Astrocyte of the spinal cord (primary cell): ENCODE measurements at regions not wholly inside any gene's neighbourhood (a gene's known extent, or its start where the extent isn't known, plus 50 kb on each side); places are given as distances from the start of the nearest gene placed in this dataset.

Experiments
- DNase-seq: peaks from one replicate; pipeline ENCODE4 v3.0.0; 2011; ENCODE audit warnings: low read depth, low spot score
- H3K4me3 ChIP-seq: 2 replicates; pipeline ENCODE4 v1.5.1; 2011; ENCODE audit warnings: low read depth, mild to moderate bottlenecking, low read length, moderate library complexity
- CTCF ChIP-seq: IDR thresholded peaks from 2 replicates; pipeline ENCODE4 v1.5.1; 2012; ENCODE audit warnings: low read depth, mild to moderate bottlenecking, low read length, inconsistent platforms
- in situ Hi-C: cut with HindIII; loops from 2 replicates; pipeline ENCODE4 v1.10.0; 2017; ENCODE audit warnings: low sequenced_read_pairs

DNA sequence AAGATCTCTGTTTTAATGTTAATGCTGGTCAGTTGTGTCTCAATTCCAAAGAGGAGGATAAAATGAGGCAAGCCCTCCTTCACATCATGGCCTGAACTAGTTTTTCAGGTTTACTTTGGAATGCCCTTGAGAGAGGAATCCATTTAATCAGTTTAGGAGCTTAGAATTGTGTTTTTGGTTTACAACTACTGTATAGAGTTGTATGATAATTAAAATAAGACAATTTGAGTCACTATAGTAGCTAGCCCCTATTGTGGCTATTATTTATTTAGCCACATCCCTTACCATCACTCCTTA, 107.8 kb upstream of the PRLR start:
- TF ChIP-seq CTCF: no peak
- DNase-seq: no peak
- no peak overlapping the region for H3K4me3 ChIP-seq
- in situ Hi-C loops: no loop called here

- DNase-seq: no peak
- no peak for TF ChIP-seq CTCF
- in situ Hi-C loops: no loop called here
- H3K4me3 ChIP-seq: no peak overlapping the region
Measured at GRCh38 chr5:35337340-35338156, 107.3 kb upstream of the PRLR start.

DNA sequence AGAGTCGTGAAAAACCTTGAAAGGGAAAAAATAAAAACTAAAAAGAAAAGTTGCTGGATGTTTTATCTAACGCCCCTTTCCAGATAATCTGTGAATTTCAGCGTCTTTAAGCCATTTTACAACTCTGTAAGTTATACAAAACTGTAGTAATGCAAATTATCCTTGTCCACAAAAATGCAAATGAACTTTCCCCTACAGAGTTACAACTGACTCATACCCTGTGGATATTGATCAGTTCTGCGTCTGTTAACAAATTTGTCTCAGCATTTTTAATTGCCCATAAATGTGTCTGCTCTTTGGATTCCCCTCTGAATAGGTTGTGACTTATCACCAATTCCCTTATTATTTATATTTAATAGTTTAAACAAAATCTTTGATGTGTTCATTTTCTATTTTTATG, 105.9 kb upstream of the PRLR start:
- in situ Hi-C loops: no loop called here
- H3K4me3 ChIP-seq: no peak overlapping the region
- no peak for DNase-seq
- TF ChIP-seq CTCF: no peak

DNA sequence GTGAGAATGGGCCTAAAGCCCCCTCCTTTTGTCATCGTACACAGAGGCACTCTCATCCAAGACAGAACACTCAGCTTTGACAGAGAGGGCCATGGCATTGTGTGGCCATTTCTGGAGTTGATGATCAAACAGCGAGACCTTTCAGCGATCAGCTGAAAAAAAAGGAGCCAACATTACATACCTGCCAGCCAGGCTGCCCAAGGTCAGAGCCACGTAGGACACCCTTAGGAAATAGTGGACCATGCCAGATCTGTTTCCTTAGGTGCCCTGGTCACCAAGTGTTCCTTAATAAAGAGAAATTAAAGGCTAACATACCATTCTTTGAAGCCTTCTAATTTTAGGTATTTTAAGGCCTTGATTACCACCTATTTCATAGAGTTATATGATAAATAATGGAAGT, 105.5 kb upstream of the PRLR start:
- in situ Hi-C loops: no loop called here
- DNase-seq: no peak
- TF ChIP-seq CTCF: no peak
- H3K4me3 ChIP-seq: no peak overlapping the region

DNA sequence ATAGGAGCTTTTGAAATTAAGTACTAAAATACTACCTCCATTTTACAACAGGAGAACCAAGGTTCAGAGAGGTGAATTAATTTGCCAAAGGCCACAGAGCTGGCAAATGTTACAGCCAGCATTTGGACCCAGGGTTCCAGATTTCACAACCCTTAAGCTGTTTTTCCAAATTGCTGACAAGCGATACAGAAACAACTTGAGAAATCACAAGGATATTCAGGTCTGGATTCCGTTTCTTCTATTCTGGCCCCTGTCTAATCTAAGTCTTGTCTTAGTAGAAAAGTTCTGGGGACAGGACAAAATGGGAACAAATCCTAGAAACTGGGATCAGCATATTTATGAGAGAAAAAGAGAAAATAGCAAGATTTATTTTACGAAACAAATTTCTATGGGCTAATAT, 103.1 kb upstream of the PRLR start:
- no peak for TF ChIP-seq CTCF
- in situ Hi-C loops: no loop called here
- no peak overlapping the region for H3K4me3 ChIP-seq

DNA sequence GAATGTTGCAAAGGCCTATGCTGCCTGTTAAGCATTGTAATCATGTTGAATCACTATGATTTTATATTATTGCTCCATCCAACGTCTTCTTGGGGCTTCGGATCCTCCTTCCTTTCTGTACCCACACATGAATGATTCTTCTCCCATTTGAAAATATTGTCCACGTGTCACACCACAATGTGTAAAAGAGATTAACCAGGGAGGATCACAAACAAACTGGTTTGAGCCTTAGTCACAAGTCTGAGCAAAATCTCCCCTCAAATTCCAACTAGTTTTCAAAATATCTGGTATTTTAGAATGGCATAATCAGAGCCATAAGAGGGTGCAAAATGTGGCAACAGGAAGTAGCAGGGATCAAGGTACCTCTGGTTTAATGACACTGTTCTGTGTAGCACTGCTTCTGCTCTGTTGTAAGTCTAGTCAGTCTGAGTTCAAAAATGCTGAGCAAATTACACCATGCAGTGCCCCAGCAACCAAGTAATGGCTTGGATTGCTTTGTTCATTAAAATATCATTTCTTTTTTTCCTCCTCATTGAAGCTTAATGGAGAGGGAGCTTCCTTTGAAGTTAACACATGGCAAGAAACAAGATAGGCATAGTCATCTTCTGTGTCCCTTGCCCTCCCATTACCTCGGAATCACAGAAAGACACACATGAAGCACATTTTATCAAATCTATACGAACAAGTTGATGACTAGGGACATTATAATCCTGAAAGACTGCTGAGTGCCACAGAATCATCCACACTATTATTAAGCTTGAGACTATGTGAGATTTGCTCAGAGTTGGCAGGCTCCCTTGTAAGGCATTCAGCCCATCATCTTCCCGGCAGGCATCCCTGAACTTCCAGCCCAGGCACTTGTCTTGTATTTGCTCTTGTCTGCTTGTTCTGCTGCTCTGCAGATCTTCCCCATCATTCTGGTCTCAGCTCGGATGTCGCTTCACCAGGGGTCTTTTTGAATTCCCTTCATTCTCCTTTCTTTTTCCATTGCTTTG, 102.0 kb upstream of the PRLR start:
- in situ Hi-C loops: no loop called here
- DNase-seq: no peak
- TF ChIP-seq CTCF: no peak
- H3K4me3 ChIP-seq: no peak overlapping the region

More for the DNA sequence above, 103.1 kb upstream of the PRLR start:
- DNase-seq: no peak
